Right lobe of liver (tissue), 6 donors: ENCODE measurements at regions not wholly inside any gene's neighbourhood (a gene's known extent, or its start where the extent isn't known, plus 50 kb on each side); places are given as distances from the start of the nearest gene placed in this dataset.

Source experiments
- ATAC-seq, 4 donors: fragments of 200-7000 bp; cut with Tn5 transposase; one replicate each; pipeline ENCODE4 v1.9.1; 2020; ENCODE audit warnings: mild to moderate bottlenecking in 4 of 4, moderate library complexity in 4 of 4
- DNase-seq, 3 donors: peaks; one replicate each; pipeline ENCODE4 v3.0.0-alpha.2; 2020
- H3K27ac ChIP-seq, 3 donors: fragments of 200-600 bp; one replicate each; pipeline ENCODE4 v1.8.0; 2022
- H3K27me3 ChIP-seq, 2 donors: fragments of 200-600 bp; one replicate each; pipeline ENCODE4 v1.8.0; 2022
- H3K36me3 ChIP-seq, 4 donors: fragments of 200-600 bp; sonication (generic) in 1 of 4; one replicate each; pipeline versions ENCODE4 v1.5.1 to v1.8.0; 2017 to 2022; ENCODE audit warnings: control low read depth in 1 of 4
- H3K4me1 ChIP-seq, 4 donors: fragments of 200-600 bp; sonication (generic) in 1 of 4; one replicate each; pipeline versions ENCODE4 v1.5.1 to v1.8.0; 2017 to 2022; ENCODE audit warnings: control low read depth in 1 of 4
- H3K4me3 ChIP-seq, 3 donors: fragments of 200-600 bp; one replicate each; pipeline ENCODE4 v1.8.0; 2022
- H3K9me3 ChIP-seq, 4 donors: fragments of 200-600 bp; sonication (generic) in 1 of 4; one replicate each; pipeline versions ENCODE4 v1.5.1 to v1.8.0; 2017 to 2022; ENCODE audit warnings: control low read depth in 1 of 4
- POLR2A ChIP-seq: fragments of 450-650 bp; IDR thresholded peaks from one replicate; pipeline ENCODE4 v1.6.1; 2017; ENCODE audit warnings: antibody characterized with exemption, mild to moderate bottlenecking
- WGBS: methylation state at CpG from one replicate; pipeline ENCODE4 v1.1.6; 2018; ENCODE audit warnings: low coverage, low lambda C conversion rate; ENCODE audit not compliant: insufficient coverage; ENCODE audit errors: missing lambda C conversion rate; 5-methylcytosine and 5-hydroxymethylcytosine counted together
- intact Hi-C, 2 donors: fragments of 100-400 bp; cut with DNase I; formaldehyde crosslinking; loops; one replicate each; pipeline versions ENCODE4 v1.11.2 to v1.14.1; 2022
- TF ChIP-seq, protein P1 (sequence below), 4 donors: fragments of 200-600 bp in 3 of 4; fragments of 450-650 bp in 1 of 4; IDR thresholded peaks; one replicate each; pipeline versions ENCODE4 v1.5.1 to v1.8.0; 2016 to 2022; ENCODE audit warnings: antibody characterized with exemption in 4 of 4, mild to moderate bottlenecking in 2 of 4
- donor health status: DM: no; HTN: yes; CAD: no.
- donor health status: DM: no; HTN: no; CAD: no.
- donor health status: DM: no; HTN: no; CAD: no.
- donor health status: DM: no; HTN: yes; CAD: no.
- donor health status: DM: no; HTN: yes; CAD: no.

DNA sequence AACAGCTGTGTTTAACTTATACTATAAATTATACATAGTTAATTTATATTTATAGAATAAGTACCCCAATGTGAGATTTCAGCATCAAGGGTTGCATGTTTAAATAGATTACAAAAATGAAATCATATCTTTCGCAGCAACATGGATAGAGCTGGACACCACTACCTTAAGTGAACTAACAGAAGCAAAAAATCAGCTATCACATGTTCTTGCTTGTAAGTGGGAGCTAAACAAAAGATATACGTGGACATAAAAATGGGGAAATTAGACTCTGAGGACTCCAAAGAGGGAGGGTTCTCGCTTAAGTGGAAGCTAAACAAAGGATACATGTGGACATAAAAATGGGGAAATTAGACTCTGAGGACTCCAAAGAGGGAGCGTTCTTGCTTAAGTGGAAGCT lies 626.5 kb upstream of the DPPA4 start:
- TF ChIP-seq, protein P1, sequence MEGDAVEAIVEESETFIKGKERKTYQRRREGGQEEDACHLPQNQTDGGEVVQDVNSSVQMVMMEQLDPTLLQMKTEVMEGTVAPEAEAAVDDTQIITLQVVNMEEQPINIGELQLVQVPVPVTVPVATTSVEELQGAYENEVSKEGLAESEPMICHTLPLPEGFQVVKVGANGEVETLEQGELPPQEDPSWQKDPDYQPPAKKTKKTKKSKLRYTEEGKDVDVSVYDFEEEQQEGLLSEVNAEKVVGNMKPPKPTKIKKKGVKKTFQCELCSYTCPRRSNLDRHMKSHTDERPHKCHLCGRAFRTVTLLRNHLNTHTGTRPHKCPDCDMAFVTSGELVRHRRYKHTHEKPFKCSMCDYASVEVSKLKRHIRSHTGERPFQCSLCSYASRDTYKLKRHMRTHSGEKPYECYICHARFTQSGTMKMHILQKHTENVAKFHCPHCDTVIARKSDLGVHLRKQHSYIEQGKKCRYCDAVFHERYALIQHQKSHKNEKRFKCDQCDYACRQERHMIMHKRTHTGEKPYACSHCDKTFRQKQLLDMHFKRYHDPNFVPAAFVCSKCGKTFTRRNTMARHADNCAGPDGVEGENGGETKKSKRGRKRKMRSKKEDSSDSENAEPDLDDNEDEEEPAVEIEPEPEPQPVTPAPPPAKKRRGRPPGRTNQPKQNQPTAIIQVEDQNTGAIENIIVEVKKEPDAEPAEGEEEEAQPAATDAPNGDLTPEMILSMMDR (IDR thresholded peaks at IDR 0.05): no peak
- TF ChIP-seq POLR2A: no peak
- intact Hi-C loops: no loop called here
- DNase-seq: no peak

DNA sequence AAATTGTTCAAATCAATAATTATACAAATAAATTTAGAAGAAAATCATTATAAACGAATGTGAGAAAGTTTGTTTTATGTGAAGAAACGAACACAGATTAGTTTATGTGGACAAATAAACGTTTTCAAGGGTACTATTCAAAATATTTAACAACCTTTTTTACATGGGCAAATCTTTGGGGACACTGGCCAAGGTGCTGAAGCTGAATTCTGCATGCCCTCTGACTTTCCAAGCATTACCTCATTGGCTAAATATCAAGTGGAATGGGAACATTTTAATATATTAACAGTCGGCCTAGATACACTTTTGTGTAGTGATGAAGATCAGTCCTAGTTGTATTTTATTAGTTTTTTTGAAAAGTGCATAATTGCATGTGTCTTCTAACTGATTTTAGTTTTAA lies 636.4 kb upstream of the DPPA4 start:
- Histone ChIP-seq H3K4me1 (no peaks in the 10 kb centered on the region), H3K36me3 (no peaks in the 10 kb centered on the region), H3K27ac (no peak overlapping the region), H3K27me3 (no peaks in the 10 kb centered on the region), H3K9me3 (no peaks in the 10 kb centered on the region), H3K4me3 (no peak overlapping the region)
- TF ChIP-seq, protein P1 (IDR thresholded peaks at IDR 0.05): no peak
- no peak for TF ChIP-seq POLR2A
- ATAC-seq (no peak), DNase-seq (no peak)
- 9% methylated on average over 4 of the region's 4 CpGs for WGBS
- intact Hi-C loops: no loop called here

More for the DNA sequence above, 626.5 kb upstream of the DPPA4 start:
- H3K27me3 ChIP-seq: no peaks in the 10 kb centered on the region
- H3K36me3 ChIP-seq: no peaks in the 10 kb centered on the region
- H3K9me3 ChIP-seq: no peaks in the 10 kb centered on the region
- WGBS: 47% methylated on average over 4 of the region's 4 CpGs
- no peak overlapping the region for H3K27ac ChIP-seq
- no peak overlapping the region for H3K4me3 ChIP-seq
- H3K4me1 ChIP-seq: no peaks in the 10 kb centered on the region
- no peak for ATAC-seq

DNA sequence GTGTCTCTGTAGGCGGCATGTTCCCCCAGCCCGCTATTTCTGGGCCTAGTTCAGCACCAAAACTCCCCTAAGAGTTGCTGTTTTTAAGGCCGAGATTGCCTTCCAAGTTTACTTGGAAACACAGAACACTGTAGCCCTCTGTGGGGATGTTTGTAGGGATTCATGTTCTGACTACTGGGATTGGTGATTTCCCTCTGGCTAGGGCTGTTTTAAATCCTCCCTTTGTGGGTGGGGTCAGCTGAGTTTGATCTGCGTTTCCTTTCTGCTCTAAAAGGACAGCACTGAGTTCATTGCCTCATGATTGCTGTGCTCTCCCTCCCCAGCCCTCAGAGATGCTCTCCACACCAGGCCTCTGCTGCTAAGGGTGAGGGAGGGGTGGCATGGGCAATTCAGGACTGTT lies 640.6 kb upstream of the DPPA4 start:
- Histone ChIP-seq H3K9me3 (no peaks in the 10 kb centered on the region), H3K27me3 (no peaks in the 10 kb centered on the region), H3K4me1 (no peaks in the 10 kb centered on the region), H3K4me3 (no peak overlapping the region), H3K36me3 (no peaks in the 10 kb centered on the region), H3K27ac (no peak overlapping the region)
- ATAC-seq: no peak
- intact Hi-C loops: no loop called here
- 60% methylated on average over 1 of the region's 4 CpGs for WGBS
- TF ChIP-seq, protein P1 (IDR thresholded peaks at IDR 0.05): no peak
- no peak for DNase-seq

DNA sequence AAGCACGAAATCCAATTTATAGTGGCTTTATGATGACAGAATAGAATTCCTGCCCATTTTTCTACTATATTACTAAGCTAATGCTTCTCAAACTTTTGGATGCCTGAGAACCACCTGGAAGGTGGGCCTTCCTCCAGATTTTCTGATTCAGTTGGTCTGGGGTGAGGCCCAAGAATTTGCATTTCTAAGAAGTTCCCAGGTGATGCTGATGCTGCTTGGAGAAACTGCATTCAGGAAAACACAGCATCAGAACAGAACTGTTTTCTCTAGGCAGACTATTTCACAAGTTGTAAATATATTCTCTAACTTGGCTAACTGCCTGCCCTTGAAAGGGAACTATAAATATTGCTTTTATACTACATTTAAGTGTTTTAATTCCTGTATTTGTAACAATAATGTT lies 644.9 kb upstream of the DPPA4 start:
- no peak for ATAC-seq
- no peak for TF ChIP-seq POLR2A
- TF ChIP-seq, protein P1 (IDR thresholded peaks at IDR 0.05): no peak
- Histone ChIP-seq H3K27ac (no peak overlapping the region), H3K4me3 (no peak overlapping the region), H3K36me3 (no peaks in the 10 kb centered on the region), H3K27me3 (no peaks in the 10 kb centered on the region), H3K4me1 (no peaks in the 10 kb centered on the region), H3K9me3 (no peaks in the 10 kb centered on the region)
- intact Hi-C loops: no loop called here
- 69% methylated on average over 1 of the region's 1 CpG for WGBS
- DNase-seq: no peak

DNA sequence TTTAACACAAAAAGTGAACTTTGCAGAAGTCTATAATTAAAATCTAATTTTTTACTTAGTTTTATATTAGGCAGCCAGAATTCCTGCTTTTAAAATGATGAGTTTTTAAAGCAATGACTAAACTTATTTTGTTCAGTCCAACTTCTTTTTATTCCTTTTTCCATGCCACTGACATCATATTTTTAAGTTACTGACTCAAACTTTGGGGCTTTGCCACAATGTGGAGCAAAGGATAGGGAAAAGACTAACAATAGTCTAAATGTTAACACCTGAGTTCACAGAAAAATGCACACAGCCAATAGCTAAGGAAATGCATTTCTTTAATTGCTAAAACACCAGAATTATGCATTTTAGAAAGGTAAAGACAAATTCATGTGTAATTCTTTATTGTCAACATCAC lies 647.6 kb upstream of the DPPA4 start:
- H3K27me3 ChIP-seq: no peaks in the 10 kb centered on the region
- ATAC-seq: no peak
- H3K9me3 ChIP-seq: no peaks in the 10 kb centered on the region
- TF ChIP-seq, protein P1 (IDR thresholded peaks at IDR 0.05): no peak
- no peak for TF ChIP-seq POLR2A
- H3K36me3 ChIP-seq: no peaks in the 10 kb centered on the region
- no peak for DNase-seq
- intact Hi-C loops: no loop called here
- no peaks in the 10 kb centered on the region for H3K4me1 ChIP-seq
- H3K4me3 ChIP-seq: no peak overlapping the region
- H3K27ac ChIP-seq: no peak overlapping the region
